ENCODE measurements at regions not wholly inside any gene's neighbourhood (a gene's known extent, or its start where the extent isn't known, plus 50 kb on each side); places are given as distances from the start of the nearest gene placed in this dataset.

GRCh38 chr2:161052214-161052613 is 108.0 kb upstream of the TANK start:
- no peak for TF ChIP-seq CTCF (IDR thresholded peaks at IDR 0.05)
- Histone ChIP-seq H3K4me1 (no peaks in the 10 kb centered on the region), H3K36me3 (no peaks in the 10 kb centered on the region), H3K9me3 (peaks cover 0 to 5% of the 10 kb centered on the region in 2 donors), H3K27ac (no peak overlapping the region), H3K27me3 (no peaks in the 10 kb centered on the region), H3K4me3 (no peak overlapping the region)
- DNase-seq (ENCODE audit: low spot score in 2 of 2), result no peak
- intact Hi-C loops (cut with DNase I), result no loop called here

- intact Hi-C loops (cut with DNase I), result no loop called here
- no peak overlapping the region for H3K27ac ChIP-seq
- no peaks in the 10 kb centered on the region for H3K4me1 ChIP-seq
- no peak for DNase-seq (ENCODE audit: low spot score in 2 of 2)
- no peaks in the 10 kb centered on the region for H3K27me3 ChIP-seq
- no peaks in the 10 kb centered on the region for H3K36me3 ChIP-seq
- no peak for TF ChIP-seq CTCF (IDR thresholded peaks at IDR 0.05)
- H3K9me3 ChIP-seq, result peaks cover 0 to 5% of the 10 kb centered on the region in 2 donors
- no peak overlapping the region for H3K4me3 ChIP-seq
These were observed 104.9 kb upstream of the TANK start for GRCh38 chr2:161055289-161055688.

GRCh38 chr2:161059388-161059787 is 100.8 kb upstream of the TANK start:
- peaks cover 0 to 5% of the 10 kb centered on the region in 2 donors for H3K9me3 ChIP-seq
- intact Hi-C loops (cut with DNase I), result no loop called here
- DNase-seq (ENCODE audit: low spot score in 2 of 2), result no peak
- H3K27ac ChIP-seq, result no peak overlapping the region
- no peaks in the 10 kb centered on the region for H3K36me3 ChIP-seq
- H3K27me3 ChIP-seq, result no peaks in the 10 kb centered on the region
- H3K4me3 ChIP-seq, result no peak overlapping the region
- H3K4me1 ChIP-seq, result peaks cover 0 to 3% of the 10 kb centered on the region in 2 donors
- TF ChIP-seq CTCF (IDR thresholded peaks at IDR 0.05), result no peak

- Histone ChIP-seq H3K4me3 (no peak overlapping the region), H3K9me3 (no peaks in the 10 kb centered on the region), H3K4me1 (peaks cover 0 to 3% of the 10 kb centered on the region in 2 donors), H3K27me3 (no peaks in the 10 kb centered on the region), H3K36me3 (no peaks in the 10 kb centered on the region), H3K27ac (no peak overlapping the region)
- TF ChIP-seq CTCF (IDR thresholded peaks at IDR 0.05), result no peak
- intact Hi-C loops (cut with DNase I), result loop anchor here (5.0 kb wide), 1 partner anchor 949 kb away; no protein-coding TSS in a partner anchor
- no peak for DNase-seq (ENCODE audit: low spot score in 2 of 2)
These were observed 98.4 kb upstream of the TANK start for GRCh38 chr2:161061786-161062185.

GRCh38 chr2:161063157-161063945 is 96.9 kb upstream of the TANK start:
- intact Hi-C loops (cut with DNase I), result loop anchor here (5.0 kb wide), 1 partner anchor 951 kb away; no protein-coding TSS in a partner anchor
- Histone ChIP-seq H3K4me3 (peak overlapping the region in 1 of 2 donors; percentile 25), H3K27ac (no peak overlapping the region), H3K9me3 (no peaks in the 10 kb centered on the region), H3K4me1 (peaks cover 0 to 3% of the 10 kb centered on the region in 2 donors), H3K36me3 (no peaks in the 10 kb centered on the region), H3K27me3 (no peaks in the 10 kb centered on the region)
- DNase-seq (ENCODE audit: low spot score in 2 of 2), result peak; percentile 30 to 88
- peak; percentile 66 to 93 (median 91) for TF ChIP-seq CTCF (IDR thresholded peaks at IDR 0.05)

Data from ascending aorta (tissue), 2 donors.